Keratinocyte (primary cell): ENCODE measurements at regions not wholly inside any gene's neighbourhood (a gene's known extent, or its start where the extent isn't known, plus 50 kb on each side); places are given as distances from the start of the nearest gene placed in this dataset.

Source experiments
- DNase-seq: peaks from one replicate; pipeline ENCODE4 v3.0.0-alpha.2; 2011; ENCODE audit warnings: low read depth, missing footprints, low spot score
- FAIRE-seq: peaks from 2 replicates; lab custom pipeline; 2011; peaks lifted over from hg19 to GRCh38; lab: Jason Lieb, UNC
- H2AFZ ChIP-seq: 2 replicates; pipeline ENCODE4 v1.6.0; 2012; ENCODE audit warnings: low read length, control low read depth, inconsistent platforms; ENCODE audit not compliant: control insufficient read depth
- H3K27ac ChIP-seq: 2 replicates; pipeline ENCODE4 v1.5.1; 2011; ENCODE audit warnings: low read length; ENCODE audit not compliant: control insufficient read depth, insufficient read depth
- H3K27me3 ChIP-seq: 3 replicates; pipeline ENCODE4 v1.6.0; 2011; ENCODE audit warnings: low read length; ENCODE audit not compliant: control insufficient read depth, insufficient read depth; ENCODE audit errors: extremely low read depth
- H3K36me3 ChIP-seq, 2 experiments: 2 replicates in 1 of 2; 3 replicates in 1 of 2; pipeline ENCODE4 v1.5.1; 2011; ENCODE audit warnings: low read length in 2 of 2, mild to moderate bottlenecking in 1 of 2; ENCODE audit not compliant: control insufficient read depth in 2 of 2, insufficient read depth in 2 of 2; ENCODE audit errors: extremely low read depth in 1 of 2
- H3K4me1 ChIP-seq: 3 replicates; pipeline ENCODE4 v1.5.1; 2011; ENCODE audit warnings: low read length; ENCODE audit not compliant: control insufficient read depth, insufficient read depth; ENCODE audit errors: extremely low read depth
- H3K4me2 ChIP-seq: 3 replicates; pipeline ENCODE4 v1.6.0; 2011; ENCODE audit warnings: low read depth, low read length; ENCODE audit not compliant: control insufficient read depth, insufficient read depth; ENCODE audit errors: extremely low read depth
- H3K4me3 ChIP-seq, 3 experiments: fragments of 200-600 bp in 1 of 3; sonication (generic) in 1 of 3; 2 replicates in 2 of 3; 3 replicates in 1 of 3; pipeline ENCODE4 v1.5.1; 2011 to 2016; ENCODE audit warnings: low read length in 3 of 3, mild to moderate bottlenecking in 3 of 3, control low read depth in 2 of 3, inconsistent platforms in 1 of 3, low read depth in 1 of 3, mixed read lengths in 1 of 3, mixed run types in 1 of 3, moderate library complexity in 1 of 3; ENCODE audit not compliant: control insufficient read depth in 2 of 3, insufficient read depth in 2 of 3; ENCODE audit errors: extremely low read depth in 1 of 3
- H3K79me2 ChIP-seq: 2 replicates; pipeline ENCODE4 v1.6.0; 2012; ENCODE audit warnings: low read length; ENCODE audit not compliant: control insufficient read depth, insufficient read depth
- H3K9ac ChIP-seq: 3 replicates; pipeline ENCODE4 v1.6.0; 2011; ENCODE audit warnings: low read length; ENCODE audit not compliant: control insufficient read depth, insufficient read depth; ENCODE audit errors: extremely low read depth
- H3K9me1 ChIP-seq: 3 replicates; pipeline ENCODE4 v1.6.0; 2011; ENCODE audit warnings: low read length; ENCODE audit not compliant: control insufficient read depth, insufficient read depth; ENCODE audit errors: extremely low read depth
- H3K9me3 ChIP-seq: 2 replicates; pipeline ENCODE4 v1.5.1; 2012; ENCODE audit warnings: low read depth, low read length; ENCODE audit not compliant: control insufficient read depth
- H4K20me1 ChIP-seq: 3 replicates; pipeline ENCODE4 v1.6.0; 2011; ENCODE audit warnings: low read length; ENCODE audit not compliant: control insufficient read depth, insufficient read depth; ENCODE audit errors: extremely low read depth
- EZH2 ChIP-seq: IDR thresholded peaks from one replicate; pipeline ENCODE4 v1.6.1; 2012; ENCODE audit warnings: inconsistent platforms, mild to moderate bottlenecking, low read length, moderate library complexity
- dilution Hi-C: fragments of 300-500 bp; cut with MboI; formaldehyde crosslinking; loops from one replicate; pipeline ENCODE4 v1.7.0; 2020; ENCODE audit warnings: low sequenced_read_pairs; ENCODE audit not compliant: extremely low pct_ligation_motif_present
- TF ChIP-seq, protein P1 (sequence below), 3 experiments: IDR thresholded peaks in 1 of 3; conservative IDR thresholded peaks in 1 of 3; optimal IDR thresholded peaks in 1 of 3; 2 replicates in 2 of 3; 3 replicates in 1 of 3; pipeline versions ENCODE3 to v1.5.1; 2011; ENCODE audit warnings: low read length in 3 of 3, mild to moderate bottlenecking in 3 of 3, moderate library complexity in 2 of 3, control low read depth in 1 of 3, inconsistent platforms in 1 of 3; ENCODE audit not compliant: insufficient read depth in 2 of 3; ENCODE audit errors: extremely low read depth in 1 of 3

DNA sequence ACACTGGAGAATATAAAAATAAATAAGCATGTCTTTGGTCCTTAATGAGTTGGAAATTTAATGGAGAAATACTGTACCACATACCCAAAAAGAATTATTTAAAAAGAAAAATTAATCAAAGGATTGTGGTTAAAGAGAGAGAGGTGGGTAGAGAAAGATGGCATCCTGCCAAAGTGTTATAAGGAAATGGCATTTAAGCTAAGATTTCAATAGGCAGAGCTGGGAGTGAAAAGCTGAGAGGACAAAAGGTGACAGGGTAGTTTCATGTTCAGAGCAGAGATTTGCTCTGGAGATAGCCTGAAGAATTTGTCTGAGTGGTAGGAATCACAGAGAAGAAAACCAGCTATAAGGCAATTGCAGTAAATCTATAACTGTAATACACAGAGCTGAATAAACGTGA is 181.0 kb downstream of the SI start:
- no peak for TF ChIP-seq EZH2
- TF ChIP-seq, protein P1, sequence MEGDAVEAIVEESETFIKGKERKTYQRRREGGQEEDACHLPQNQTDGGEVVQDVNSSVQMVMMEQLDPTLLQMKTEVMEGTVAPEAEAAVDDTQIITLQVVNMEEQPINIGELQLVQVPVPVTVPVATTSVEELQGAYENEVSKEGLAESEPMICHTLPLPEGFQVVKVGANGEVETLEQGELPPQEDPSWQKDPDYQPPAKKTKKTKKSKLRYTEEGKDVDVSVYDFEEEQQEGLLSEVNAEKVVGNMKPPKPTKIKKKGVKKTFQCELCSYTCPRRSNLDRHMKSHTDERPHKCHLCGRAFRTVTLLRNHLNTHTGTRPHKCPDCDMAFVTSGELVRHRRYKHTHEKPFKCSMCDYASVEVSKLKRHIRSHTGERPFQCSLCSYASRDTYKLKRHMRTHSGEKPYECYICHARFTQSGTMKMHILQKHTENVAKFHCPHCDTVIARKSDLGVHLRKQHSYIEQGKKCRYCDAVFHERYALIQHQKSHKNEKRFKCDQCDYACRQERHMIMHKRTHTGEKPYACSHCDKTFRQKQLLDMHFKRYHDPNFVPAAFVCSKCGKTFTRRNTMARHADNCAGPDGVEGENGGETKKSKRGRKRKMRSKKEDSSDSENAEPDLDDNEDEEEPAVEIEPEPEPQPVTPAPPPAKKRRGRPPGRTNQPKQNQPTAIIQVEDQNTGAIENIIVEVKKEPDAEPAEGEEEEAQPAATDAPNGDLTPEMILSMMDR (optimal IDR thresholded peaks at IDR 0.05 in 1 of 3, IDR thresholded peaks at IDR 0.05 in 1 of 3, conservative IDR thresholded peaks at IDR 0.05 in 1 of 3; ENCODE audit: extremely low read depth in 1 of 3, insufficient read depth in 2 of 3, low read length in 3 of 3): no peak
- Histone ChIP-seq H3K36me3 (no peaks in the 10 kb centered on the region), H3K4me2 (no peak overlapping the region), H3K9me3 (no peaks in the 10 kb centered on the region), H3K27me3 (no peaks in the 10 kb centered on the region), H3K79me2 (no peaks in the 10 kb centered on the region), H3K4me1 (no peaks in the 10 kb centered on the region), H4K20me1 (no peaks in the 10 kb centered on the region), H2AFZ (no peak overlapping the region), H3K27ac (no peak overlapping the region), H3K4me3 (no peak overlapping the region), H3K9ac (no peak overlapping the region), H3K9me1 (no peaks in the 10 kb centered on the region)
- FAIRE-seq (no peak), DNase-seq (no peak)
- dilution Hi-C loops: no loop called here

GRCh38 chr3:164890061-164890460 is 188.2 kb downstream of the SI start:
- Histone ChIP-seq H3K27ac (no peak overlapping the region), H2AFZ (no peak overlapping the region), H3K4me1 (no peaks in the 10 kb centered on the region), H3K4me3 (no peak overlapping the region), H3K4me2 (no peak overlapping the region), H3K27me3 (no peaks in the 10 kb centered on the region), H3K36me3 (no peaks in the 10 kb centered on the region), H3K79me2 (no peaks in the 10 kb centered on the region), H3K9ac (no peak overlapping the region), H3K9me3 (no peaks in the 10 kb centered on the region), H3K9me1 (no peaks in the 10 kb centered on the region), H4K20me1 (no peaks in the 10 kb centered on the region)
- TF ChIP-seq, protein P1 (optimal IDR thresholded peaks at IDR 0.05 in 1 of 3, IDR thresholded peaks at IDR 0.05 in 1 of 3, conservative IDR thresholded peaks at IDR 0.05 in 1 of 3; ENCODE audit: extremely low read depth in 1 of 3, insufficient read depth in 2 of 3, low read length in 3 of 3): no peak
- no peak for TF ChIP-seq EZH2
- DNase-seq: no peak
- no peak for FAIRE-seq
- dilution Hi-C loops: no loop called here
